ENCODE measurements at regions not wholly inside any gene's neighbourhood (a gene's known extent, or its start where the extent isn't known, plus 50 kb on each side); places are given as distances from the start of the nearest gene placed in this dataset.

- no peak overlapping the region for H3K27ac Mint-ChIP-seq
- no peak for DNase-seq
- no peaks in the 10 kb centered on the region for H3K36me3 Mint-ChIP-seq (ENCODE audit: low read depth)
Measured at GRCh38 chr1:117681901-117682250, 76.0 kb downstream of the TENT5C start.

GRCh38 chr1:117682372-117682771 is 76.5 kb downstream of the TENT5C start:
- H3K27me3 Mint-ChIP-seq (ENCODE audit: insufficient read depth): peaks cover 12% of the 10 kb centered on the region

More at GRCh38 chr1:117681901-117682250, 76.0 kb downstream of the TENT5C start:
- H3K4me3 Mint-ChIP-seq: no peak overlapping the region; the same call in 1 of the 2 replicates
- TF ChIP-seq CTCF (IDR thresholded peaks at IDR 0.05): no peak
- peaks cover 12% of the 10 kb centered on the region for H3K27me3 Mint-ChIP-seq (ENCODE audit: insufficient read depth)
- H3K9me3 Mint-ChIP-seq: no peaks in the 10 kb centered on the region
- H3K4me1 Mint-ChIP-seq (ENCODE audit: low read depth): peaks cover 63% of the 10 kb centered on the region

GRCh38 chr1:117683571-117684285 is 77.9 kb downstream of the TENT5C start:
- Mint-ChIP-seq H3K27ac (no peak overlapping the region), H3K4me1 (ENCODE audit: low read depth) (peaks cover 61% of the 10 kb centered on the region)
- peak; percentile 70 for DNase-seq

More at GRCh38 chr1:117682372-117682771, 76.5 kb downstream of the TENT5C start:
- H3K9me3 Mint-ChIP-seq: no peaks in the 10 kb centered on the region
- no peak for DNase-seq
- no peak overlapping the region for H3K27ac Mint-ChIP-seq
- peaks cover 68% of the 10 kb centered on the region for H3K4me1 Mint-ChIP-seq (ENCODE audit: low read depth)
- no peaks in the 10 kb centered on the region for H3K36me3 Mint-ChIP-seq (ENCODE audit: low read depth)
- H3K4me3 Mint-ChIP-seq: no peak overlapping the region
- no peak for TF ChIP-seq CTCF (IDR thresholded peaks at IDR 0.05)

GRCh38 chr1:117685936-117686806 is 80.3 kb downstream of the TENT5C start:
- no peak for DNase-seq
- no peaks in the 10 kb centered on the region for H3K9me3 Mint-ChIP-seq
- no peaks in the 10 kb centered on the region for H3K36me3 Mint-ChIP-seq (ENCODE audit: low read depth)
- TF ChIP-seq CTCF (IDR thresholded peaks at IDR 0.05): peak; percentile 21; the same call in 1 of the 2 replicates
- H3K4me1 Mint-ChIP-seq (ENCODE audit: low read depth): peaks cover 56% of the 10 kb centered on the region
- peak overlapping the region; percentile 23 for H3K4me3 Mint-ChIP-seq
- no peak overlapping the region for H3K27ac Mint-ChIP-seq
- H3K27me3 Mint-ChIP-seq (ENCODE audit: insufficient read depth): peaks cover 5% of the 10 kb centered on the region; the same call in 1 of the 2 replicates

More at GRCh38 chr1:117683571-117684285, 77.9 kb downstream of the TENT5C start:
- H3K36me3 Mint-ChIP-seq (ENCODE audit: low read depth): no peaks in the 10 kb centered on the region
- TF ChIP-seq CTCF (IDR thresholded peaks at IDR 0.05): no peak
- H3K4me3 Mint-ChIP-seq: no peak overlapping the region; the same call in 1 of the 2 replicates
- H3K9me3 Mint-ChIP-seq: no peaks in the 10 kb centered on the region
- peaks cover 12% of the 10 kb centered on the region for H3K27me3 Mint-ChIP-seq (ENCODE audit: insufficient read depth)

GRCh38 chr1:117686907-117687306 is 81.1 kb downstream of the TENT5C start:
- no peak for TF ChIP-seq CTCF (IDR thresholded peaks at IDR 0.05)
- peak; percentile 20 for DNase-seq
- H3K4me1 Mint-ChIP-seq (ENCODE audit: low read depth): peaks cover 51% of the 10 kb centered on the region
- peak overlapping the region; percentile 23 for H3K4me3 Mint-ChIP-seq
- H3K36me3 Mint-ChIP-seq (ENCODE audit: low read depth): no peaks in the 10 kb centered on the region
- H3K27ac Mint-ChIP-seq: no peak overlapping the region; the same call in 1 of the 2 replicates
- H3K27me3 Mint-ChIP-seq (ENCODE audit: insufficient read depth): peaks cover 4% of the 10 kb centered on the region; the same call in 1 of the 2 replicates
- H3K9me3 Mint-ChIP-seq: no peaks in the 10 kb centered on the region
